DND-41 (cell line): ENCODE measurements at regions not wholly inside any gene's neighbourhood (a gene's known extent, or its start where the extent isn't known, plus 50 kb on each side); places are given as distances from the start of the nearest gene placed in this dataset.

ENCODE experiments used
- ATAC-seq: fragments of 200-7000 bp; cut with Tn5 transposase; 3 replicates; pipeline ENCODE4 v1.9.1; 2021; ENCODE audit warnings: low read depth; ENCODE audit not compliant: insufficient read depth
- DNase-seq: peaks from one replicate; pipeline ENCODE4 v3.0.0-alpha.2; 2020
- H2AFZ ChIP-seq: 2 replicates; pipeline ENCODE4 v1.6.0; 2012; ENCODE audit warnings: low read depth, low read length
- H3K27ac ChIP-seq: 2 replicates; pipeline ENCODE4 v1.5.1; 2012; ENCODE audit warnings: low read length, inconsistent platforms
- H3K27me3 ChIP-seq: fragments of 200-600 bp; sonication (generic); 2 replicates; pipeline ENCODE4 v1.6.0; 2012; ENCODE audit warnings: low read length, mild to moderate bottlenecking, inconsistent platforms; ENCODE audit not compliant: insufficient read depth, poor library complexity
- H3K36me3 ChIP-seq: 2 replicates; pipeline ENCODE4 v1.5.1; 2012; ENCODE audit warnings: low read length, inconsistent platforms; ENCODE audit not compliant: insufficient read depth
- H3K4me1 ChIP-seq: 2 replicates; pipeline ENCODE4 v1.5.1; 2012; ENCODE audit warnings: mild to moderate bottlenecking, low read length; ENCODE audit not compliant: insufficient read depth
- H3K4me2 ChIP-seq: 2 replicates; pipeline ENCODE4 v1.6.0; 2012; ENCODE audit warnings: mild to moderate bottlenecking, moderate library complexity, low read length, inconsistent platforms; ENCODE audit not compliant: insufficient read depth
- H3K4me3 ChIP-seq, 2 experiments: fragments of 200-600 bp in 1 of 2; shearing (Covaris generic) in 1 of 2; 2 replicates each; pipeline ENCODE4 v1.5.1; 2012 to 2016; ENCODE audit warnings: inconsistent platforms in 2 of 2, low read length in 2 of 2, mild to moderate bottlenecking in 2 of 2, low read depth in 1 of 2, moderate library complexity in 1 of 2
- H3K79me2 ChIP-seq: 2 replicates; pipeline ENCODE4 v1.6.0; 2012; ENCODE audit warnings: low read length, inconsistent platforms; ENCODE audit not compliant: insufficient read depth
- H3K9ac ChIP-seq: 2 replicates; pipeline ENCODE4 v1.6.0; 2012; ENCODE audit warnings: low read depth, mild to moderate bottlenecking, inconsistent platforms, low read length, moderate library complexity
- H3K9me3 ChIP-seq: 2 replicates; pipeline ENCODE4 v1.5.1; 2012; ENCODE audit warnings: low read length, moderate library complexity, mild to moderate bottlenecking, inconsistent platforms; ENCODE audit not compliant: insufficient read depth, severe bottlenecking
- H4K20me1 ChIP-seq: 2 replicates; pipeline ENCODE4 v1.6.0; 2012; ENCODE audit warnings: low read length; ENCODE audit not compliant: insufficient read depth
- CTCF ChIP-seq: IDR thresholded peaks from 2 replicates; pipeline ENCODE4 v1.5.1; 2012; ENCODE audit warnings: borderline replicate concordance, low read length, moderate library complexity, mild to moderate bottlenecking; ENCODE audit not compliant: poor library complexity, severe bottlenecking; ENCODE audit errors: extremely low read depth
- EZH2 ChIP-seq: IDR thresholded peaks from 3 replicates; pipeline ENCODE4 v1.6.1; 2012; ENCODE audit warnings: borderline replicate concordance, low read depth, mild to moderate bottlenecking, moderate library complexity, low read length, inconsistent platforms; ENCODE audit not compliant: severe bottlenecking

GRCh38 chr5:37962389-37962788, 122.5 kb upstream of the GDNF start:
- Histone ChIP-seq H4K20me1 (no peaks in the 10 kb centered on the region), H3K36me3 (no peaks in the 10 kb centered on the region), H3K4me3 (no peak overlapping the region), H3K9me3 (peaks cover 10% of the 10 kb centered on the region), H3K4me1 (no peaks in the 10 kb centered on the region), H3K27me3 (peaks cover 5% of the 10 kb centered on the region), H3K4me2 (no peak overlapping the region), H3K27ac (no peak overlapping the region), H2AFZ (no peak overlapping the region), H3K9ac (no peak overlapping the region), H3K79me2 (no peaks in the 10 kb centered on the region)
- ATAC-seq (no peak), DNase-seq (no peak)
- TF ChIP-seq CTCF (no peak), EZH2 (no peak)

GRCh38 chr5:37957218-37957617, 117.4 kb upstream of the GDNF start:
- no peaks in the 10 kb centered on the region for H3K36me3 ChIP-seq
- TF ChIP-seq EZH2 (no peak), CTCF (no peak)
- no peaks in the 10 kb centered on the region for H3K79me2 ChIP-seq
- no peak for ATAC-seq
- no peak overlapping the region for H3K9ac ChIP-seq
- no peak overlapping the region for H3K4me3 ChIP-seq
- no peak for DNase-seq
- H2AFZ ChIP-seq, result no peak overlapping the region
- no peak overlapping the region for H3K4me2 ChIP-seq
- H3K27me3 ChIP-seq, result no peaks in the 10 kb centered on the region
- H3K27ac ChIP-seq, result no peak overlapping the region
- no peaks in the 10 kb centered on the region for H3K4me1 ChIP-seq
- H4K20me1 ChIP-seq, result no peaks in the 10 kb centered on the region
- H3K9me3 ChIP-seq, result peaks cover 10% of the 10 kb centered on the region

GRCh38 chr5:37955748-37956147, 115.9 kb upstream of the GDNF start:
- DNase-seq (no peak), ATAC-seq (no peak)
- no peaks in the 10 kb centered on the region for H3K4me1 ChIP-seq
- no peaks in the 10 kb centered on the region for H4K20me1 ChIP-seq
- no peak overlapping the region for H3K27ac ChIP-seq
- H3K4me3 ChIP-seq, result no peak overlapping the region
- no peak for TF ChIP-seq EZH2
- no peak for TF ChIP-seq CTCF
- peaks cover 10% of the 10 kb centered on the region for H3K9me3 ChIP-seq
- H3K27me3 ChIP-seq, result no peaks in the 10 kb centered on the region
- H3K79me2 ChIP-seq, result no peaks in the 10 kb centered on the region
- no peak overlapping the region for H3K9ac ChIP-seq
- no peaks in the 10 kb centered on the region for H3K36me3 ChIP-seq
- no peak overlapping the region for H2AFZ ChIP-seq
- no peak overlapping the region for H3K4me2 ChIP-seq

- Histone ChIP-seq H3K27me3 (peaks cover 3% of the 10 kb centered on the region), H3K27ac (no peak overlapping the region), H3K9me3 (peaks cover 10% of the 10 kb centered on the region), H2AFZ (no peak overlapping the region), H3K4me1 (no peaks in the 10 kb centered on the region), H3K79me2 (no peaks in the 10 kb centered on the region), H3K4me2 (no peak overlapping the region), H3K9ac (no peak overlapping the region), H3K4me3 (no peak overlapping the region), H4K20me1 (no peaks in the 10 kb centered on the region), H3K36me3 (no peaks in the 10 kb centered on the region)
- ATAC-seq (no peak), DNase-seq (no peak)
- no peak for TF ChIP-seq EZH2
These were observed 114.7 kb upstream of the GDNF start for GRCh38 chr5:37954561-37954960.
